SK-N-DZ (cell line): ENCODE measurements at regions not wholly inside any gene's neighbourhood (a gene's known extent, or its start where the extent isn't known, plus 50 kb on each side); places are given as distances from the start of the nearest gene placed in this dataset.

Experiments used
- DNase-seq: peaks from one replicate; pipeline ENCODE4 v3.0.0-alpha.2; 2015; ENCODE audit warnings: low spot score

- DNase-seq = no peak
Observed at GRCh38 chr2:59684771-59685166, 868.7 kb downstream of the BCL11A start.

- no peak for DNase-seq
Observed at GRCh38 chr2:59684116-59684770, 869.2 kb downstream of the BCL11A start.

- DNase-seq = no peak
Observed at GRCh38 chr2:59680863-59681262, 872.6 kb downstream of the BCL11A start.

GRCh38 chr2:59677158-59677557, 876.3 kb downstream of the BCL11A start:
- DNase-seq = no peak

GRCh38 chr2:59674100-59674499, 879.4 kb downstream of the BCL11A start:
- no peak for DNase-seq

- no peak for DNase-seq
Observed at GRCh38 chr2:59665021-59665420, 888.4 kb downstream of the BCL11A start.

GRCh38 chr2:59662127-59662861, 891.2 kb downstream of the BCL11A start:
- no peak for DNase-seq

- DNase-seq = no peak
Observed at GRCh38 chr2:59660262-59660661, 893.2 kb downstream of the BCL11A start.

- no peak for DNase-seq
Observed at GRCh38 chr2:59658906-59659635, 894.4 kb downstream of the BCL11A start.

GRCh38 chr2:59655809-59656208, 897.6 kb downstream of the BCL11A start:
- no peak for DNase-seq

GRCh38 chr2:59654710-59655109, 898.7 kb downstream of the BCL11A start:
- no peak for DNase-seq

GRCh38 chr2:59653164-59653563, 900.3 kb downstream of the BCL11A start:
- DNase-seq = no peak

- no peak for DNase-seq
Observed at GRCh38 chr2:59630789-59631188, 922.7 kb downstream of the BCL11A start.

- no peak for DNase-seq
Observed at GRCh38 chr2:59627599-59627998, 925.9 kb downstream of the BCL11A start.

GRCh38 chr2:59622599-59623308, 930.7 kb downstream of the BCL11A start:
- no peak for DNase-seq

GRCh38 chr2:59604123-59604522, 949.3 kb downstream of the BCL11A start:
- no peak for DNase-seq

GRCh38 chr2:59594671-59595222, 958.7 kb downstream of the BCL11A start:
- no peak for DNase-seq

GRCh38 chr2:59590798-59591197, 962.7 kb downstream of the BCL11A start:
- no peak for DNase-seq

GRCh38 chr2:59589881-59590280, 963.6 kb downstream of the BCL11A start:
- DNase-seq = no peak

- no peak for DNase-seq
Observed at GRCh38 chr2:59588286-59588685, 965.2 kb downstream of the BCL11A start.

- DNase-seq = no peak
Observed at GRCh38 chr2:59586176-59586575, 967.3 kb downstream of the BCL11A start.

- DNase-seq = peak; percentile 2
Observed at GRCh38 chr2:59585655-59586054, 967.8 kb downstream of the BCL11A start.
